ENCODE measurements at regions not wholly inside any gene's neighbourhood (a gene's known extent, or its start where the extent isn't known, plus 50 kb on each side); places are given as distances from the start of the nearest gene placed in this dataset.

DNA sequence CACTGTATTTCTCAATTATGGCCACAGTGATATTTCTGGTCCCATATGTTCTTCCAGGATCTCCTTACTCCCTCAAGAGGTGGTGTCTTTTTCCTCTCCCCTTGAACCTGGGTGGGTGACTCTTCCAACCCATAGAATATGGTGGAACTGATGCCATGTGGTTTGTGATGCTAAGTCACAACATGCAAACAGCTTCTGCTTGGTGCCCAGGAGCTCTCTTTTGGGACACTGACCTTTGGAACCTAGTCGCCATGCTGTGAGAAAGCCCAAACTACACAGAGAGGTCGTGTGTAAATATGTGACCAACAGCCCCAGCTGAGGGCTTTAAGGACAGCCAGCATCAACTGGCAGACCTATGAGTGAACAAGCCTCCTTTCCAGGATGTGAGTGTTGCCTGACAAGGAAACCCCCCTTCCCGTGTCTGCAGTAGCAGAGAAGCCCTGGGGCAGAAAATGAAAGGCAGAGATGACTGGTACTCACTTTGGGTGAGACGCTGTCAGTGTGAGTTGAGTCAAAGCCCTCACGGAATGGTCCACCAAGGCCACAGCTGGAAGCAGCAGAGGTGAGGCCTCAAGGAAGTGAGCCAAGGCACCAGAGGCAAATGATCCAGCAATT lies 223.4 kb downstream of the BCOR start:
- H3K27me3 ChIP-seq, result no peaks in the 10 kb centered on the region
- TF ChIP-seq POLR2AphosphoS5 (IDR thresholded peaks at IDR 0.05) (no peak), POLR2A (IDR thresholded peaks at IDR 0.05) (no peak), EP300 (IDR thresholded peaks at IDR 0.05; ENCODE audit: low read depth) (no peak)
- TF ChIP-seq, protein P1, sequence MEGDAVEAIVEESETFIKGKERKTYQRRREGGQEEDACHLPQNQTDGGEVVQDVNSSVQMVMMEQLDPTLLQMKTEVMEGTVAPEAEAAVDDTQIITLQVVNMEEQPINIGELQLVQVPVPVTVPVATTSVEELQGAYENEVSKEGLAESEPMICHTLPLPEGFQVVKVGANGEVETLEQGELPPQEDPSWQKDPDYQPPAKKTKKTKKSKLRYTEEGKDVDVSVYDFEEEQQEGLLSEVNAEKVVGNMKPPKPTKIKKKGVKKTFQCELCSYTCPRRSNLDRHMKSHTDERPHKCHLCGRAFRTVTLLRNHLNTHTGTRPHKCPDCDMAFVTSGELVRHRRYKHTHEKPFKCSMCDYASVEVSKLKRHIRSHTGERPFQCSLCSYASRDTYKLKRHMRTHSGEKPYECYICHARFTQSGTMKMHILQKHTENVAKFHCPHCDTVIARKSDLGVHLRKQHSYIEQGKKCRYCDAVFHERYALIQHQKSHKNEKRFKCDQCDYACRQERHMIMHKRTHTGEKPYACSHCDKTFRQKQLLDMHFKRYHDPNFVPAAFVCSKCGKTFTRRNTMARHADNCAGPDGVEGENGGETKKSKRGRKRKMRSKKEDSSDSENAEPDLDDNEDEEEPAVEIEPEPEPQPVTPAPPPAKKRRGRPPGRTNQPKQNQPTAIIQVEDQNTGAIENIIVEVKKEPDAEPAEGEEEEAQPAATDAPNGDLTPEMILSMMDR (IDR thresholded peaks at IDR 0.05), result no peak
- no peak overlapping the region for H3K27ac ChIP-seq
- no peaks in the 10 kb centered on the region for H3K36me3 ChIP-seq
- intact Hi-C loops (cut with DNase I; ENCODE audit: low total_unique reads), result no loop called here
- no peak for DNase-seq
- 77% methylated on average over 5 of the region's 5 CpGs; no CpG with 5 or more reads in 1 of the 2 donors for WGBS, 2 donors (ENCODE audit: low coverage in 1 of 2)
- no peaks in the 10 kb centered on the region for H3K9me3 ChIP-seq
- H3K4me3 ChIP-seq, result no peak overlapping the region
- no peaks in the 10 kb centered on the region for H3K4me1 ChIP-seq
- in situ Hi-C loops (cut with MboI; ENCODE audit: low pct_ligation_motif_present in 1 of 4, low pct_unique_long_range_greater_than_20kb in 1 of 4, low sequenced_read_pairs in 3 of 4), result no loop called here

DNA sequence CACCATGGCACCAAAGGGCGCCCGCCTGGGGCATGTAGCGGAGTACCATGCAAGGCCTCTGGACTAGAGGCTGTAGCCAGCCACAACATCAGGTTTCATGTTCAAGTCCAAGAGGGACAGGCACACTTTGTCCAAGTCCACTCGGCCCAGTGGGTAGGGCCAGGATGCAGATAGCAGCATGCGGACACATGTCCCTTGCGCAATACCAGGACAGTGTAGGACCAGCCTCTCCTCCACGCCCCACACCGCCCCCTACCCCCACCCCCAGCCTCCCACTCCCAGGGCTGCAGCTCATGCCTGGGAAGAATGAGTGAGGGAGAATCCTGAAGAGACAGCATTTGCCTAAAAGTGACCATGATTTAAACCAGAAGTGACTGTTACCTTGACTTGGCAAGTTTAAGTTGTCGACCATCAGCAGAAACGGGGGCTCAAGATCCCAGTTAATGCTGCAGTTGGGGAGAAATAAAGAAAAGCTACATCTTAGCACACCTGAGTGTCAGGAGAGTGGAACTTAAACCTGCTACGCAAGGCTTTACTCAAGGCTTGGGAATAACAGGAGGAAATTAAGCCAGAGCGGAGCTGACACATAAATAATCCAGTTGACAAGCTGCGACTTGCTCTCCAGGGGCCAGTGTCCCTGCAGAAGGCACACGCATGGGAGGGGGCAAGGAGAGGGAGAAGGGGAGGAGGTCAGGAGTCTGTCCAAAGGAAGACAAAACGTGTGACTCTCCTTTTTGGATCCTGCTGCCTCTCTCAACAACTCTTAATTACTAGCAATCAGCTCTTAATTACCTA lies 221.7 kb downstream of the BCOR start:
- TF ChIP-seq POLR2AphosphoS5 (IDR thresholded peaks at IDR 0.05) (no peak), EP300 (IDR thresholded peaks at IDR 0.05; ENCODE audit: low read depth) (no peak), POLR2A (IDR thresholded peaks at IDR 0.05) (no peak)
- TF ChIP-seq, protein P1 (IDR thresholded peaks at IDR 0.05), result no peak
- Histone ChIP-seq H3K9me3 (no peaks in the 10 kb centered on the region), H3K27me3 (no peaks in the 10 kb centered on the region), H3K27ac (no peak overlapping the region), H3K4me3 (no peak overlapping the region), H3K36me3 (no peaks in the 10 kb centered on the region), H3K4me1 (no peaks in the 10 kb centered on the region)
- DNase-seq, result no peak
- in situ Hi-C loops (cut with MboI; ENCODE audit: low pct_ligation_motif_present in 1 of 4, low pct_unique_long_range_greater_than_20kb in 1 of 4, low sequenced_read_pairs in 3 of 4) (no loop called here), intact Hi-C loops (cut with DNase I; ENCODE audit: low total_unique reads) (no loop called here)
- 60 to 77% methylated on average over 1 to 14 of the region's 15 CpGs for WGBS, 2 donors (ENCODE audit: low coverage in 1 of 2)

DNA sequence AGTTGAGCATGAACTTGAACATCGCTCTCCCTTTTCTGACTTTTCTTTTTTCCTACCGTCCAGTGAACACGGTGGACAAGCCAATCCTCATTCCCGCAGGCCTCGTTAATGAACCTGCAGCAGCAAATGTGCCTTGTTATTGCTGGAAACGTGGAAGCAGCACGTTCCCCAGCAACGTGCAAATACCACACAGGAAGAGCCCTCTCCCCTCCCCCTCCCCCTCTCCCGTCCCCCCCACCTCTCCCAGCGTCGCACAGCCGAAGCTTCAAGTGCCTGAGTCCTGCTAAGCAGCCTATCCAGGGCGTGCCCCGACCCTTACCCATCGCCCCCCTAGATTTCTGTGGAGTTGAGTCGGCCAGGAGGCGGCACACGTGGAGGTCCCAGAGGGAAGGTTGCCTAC lies 219.9 kb downstream of the BCOR start:
- in situ Hi-C loops (cut with MboI; ENCODE audit: low pct_ligation_motif_present in 1 of 4, low pct_unique_long_range_greater_than_20kb in 1 of 4, low sequenced_read_pairs in 3 of 4) (no loop called here), intact Hi-C loops (cut with DNase I; ENCODE audit: low total_unique reads) (no loop called here)
- no peak for DNase-seq
- Histone ChIP-seq H3K27ac (no peak overlapping the region), H3K4me3 (no peak overlapping the region), H3K27me3 (no peaks in the 10 kb centered on the region), H3K9me3 (no peaks in the 10 kb centered on the region), H3K4me1 (no peaks in the 10 kb centered on the region), H3K36me3 (no peaks in the 10 kb centered on the region)
- WGBS, 2 donors (ENCODE audit: low coverage in 1 of 2), result 60% methylated on average over 18 of the region's 18 CpGs; no CpG with 5 or more reads in 1 of the 2 donors
- TF ChIP-seq POLR2A (IDR thresholded peaks at IDR 0.05) (no peak), EP300 (IDR thresholded peaks at IDR 0.05; ENCODE audit: low read depth) (no peak), POLR2AphosphoS5 (IDR thresholded peaks at IDR 0.05) (no peak)
- TF ChIP-seq, protein P1 (IDR thresholded peaks at IDR 0.05), result no peak

DNA sequence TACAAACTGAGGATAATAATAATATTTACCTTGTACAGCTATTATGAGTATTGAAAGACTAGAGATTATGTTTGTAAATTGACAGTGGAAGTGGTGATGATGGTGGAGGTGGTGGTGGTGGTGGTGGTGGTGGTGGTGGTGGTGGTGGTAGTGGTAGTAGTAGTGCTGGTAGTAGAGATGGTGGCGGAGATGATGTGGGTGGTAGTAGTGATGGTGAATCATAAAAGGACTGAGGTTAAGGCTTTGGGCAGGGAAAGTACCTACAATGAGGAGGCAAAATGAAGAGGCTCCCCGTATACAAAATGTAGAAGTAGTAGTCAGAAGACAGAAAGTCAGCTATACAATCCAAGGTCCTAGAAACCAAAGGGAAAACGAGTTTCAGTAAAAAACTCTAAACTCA lies 214.1 kb downstream of the BCOR start:
- Histone ChIP-seq H3K4me3 (no peak overlapping the region), H3K9me3 (no peaks in the 10 kb centered on the region), H3K27ac (no peak overlapping the region), H3K27me3 (no peaks in the 10 kb centered on the region), H3K4me1 (no peaks in the 10 kb centered on the region), H3K36me3 (no peaks in the 10 kb centered on the region)
- in situ Hi-C loops (cut with MboI; ENCODE audit: low pct_ligation_motif_present in 1 of 4, low pct_unique_long_range_greater_than_20kb in 1 of 4, low sequenced_read_pairs in 3 of 4) (no loop called here), intact Hi-C loops (cut with DNase I; ENCODE audit: low total_unique reads) (no loop called here)
- DNase-seq, result no peak
- 79 to 89% methylated on average over 3 of the region's 3 CpGs for WGBS, 2 donors (ENCODE audit: low coverage in 1 of 2)
- TF ChIP-seq POLR2AphosphoS5 (IDR thresholded peaks at IDR 0.05) (no peak), EP300 (IDR thresholded peaks at IDR 0.05; ENCODE audit: low read depth) (no peak), POLR2A (IDR thresholded peaks at IDR 0.05) (no peak)
- TF ChIP-seq, protein P1 (IDR thresholded peaks at IDR 0.05), result no peak

All from transverse colon (tissue), 4 donors.